Progenitor cell of endocrine pancreas (in vitro differentiated cells): ENCODE measurements at regions not wholly inside any gene's neighbourhood (a gene's known extent, or its start where the extent isn't known, plus 50 kb on each side); places are given as distances from the start of the nearest gene placed in this dataset.

Source experiments
- DNase-seq: peaks from one replicate; pipeline ENCODE4 v3.0.0; 2021; ENCODE audit warnings: low spot score; ENCODE audit not compliant: unreplicated experiment
- H3K27ac Mint-ChIP-seq: 2 replicates; pipeline ENCODE4 v1.8.0; 2021; ENCODE audit warnings: mild to moderate bottlenecking, moderate library complexity, mixed read lengths
- H3K27me3 Mint-ChIP-seq: 2 replicates; pipeline ENCODE4 v1.8.0; 2021; ENCODE audit warnings: mixed read lengths
- H3K36me3 Mint-ChIP-seq: 2 replicates; pipeline ENCODE4 v1.8.0; 2022; ENCODE audit warnings: mixed read lengths; ENCODE audit not compliant: insufficient read depth
- H3K4me1 Mint-ChIP-seq: 2 replicates; pipeline ENCODE4 v1.8.0; 2021; ENCODE audit warnings: low read depth, mixed read lengths
- H3K4me3 Mint-ChIP-seq: 2 replicates; pipeline ENCODE4 v1.8.0; 2021; ENCODE audit warnings: low read depth, mild to moderate bottlenecking, moderate library complexity, mixed read lengths
- H3K9me3 Mint-ChIP-seq: 2 replicates; pipeline ENCODE4 v1.8.0; 2021; ENCODE audit warnings: low read depth, mixed read lengths
- CTCF ChIP-seq: fragments of 200-600 bp; sonication (generic); IDR thresholded peaks from one replicate; pipeline ENCODE4 v1.5.0; 2021; ENCODE audit warnings: antibody characterized with exemption, mild to moderate bottlenecking; ENCODE audit not compliant: unreplicated experiment

DNA sequence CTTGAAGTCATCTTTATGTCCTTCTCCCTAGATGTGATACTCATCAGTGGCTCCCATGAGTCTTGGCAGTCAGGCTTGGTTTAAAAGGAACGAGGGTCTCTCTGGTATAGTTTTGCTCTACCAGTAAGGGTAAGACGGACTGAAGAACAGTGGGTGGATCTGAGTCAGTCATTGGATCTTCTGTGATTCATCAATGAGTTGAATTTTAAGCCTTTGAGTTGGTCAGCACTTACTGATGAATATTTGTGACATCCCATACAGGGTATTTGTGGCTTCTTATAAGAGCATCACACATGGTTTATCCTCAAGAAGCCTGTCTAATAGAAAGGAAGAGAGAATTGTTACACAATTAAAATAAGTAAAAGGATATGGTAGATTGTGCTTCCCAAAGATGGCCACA, 87.3 kb upstream of the NAMPT start:
- Mint-ChIP-seq H3K27ac (no peak overlapping the region), H3K27me3 (no peaks in the 10 kb centered on the region), H3K4me1 (no peaks in the 10 kb centered on the region), H3K9me3 (no peaks in the 10 kb centered on the region), H3K4me3 (no peak overlapping the region), H3K36me3 (no peaks in the 10 kb centered on the region)
- TF ChIP-seq CTCF = no peak
- DNase-seq = no peak

GRCh38 chr7:106371629-106372028, 86.8 kb upstream of the NAMPT start:
- Mint-ChIP-seq H3K4me3 (no peak overlapping the region), H3K36me3 (no peaks in the 10 kb centered on the region), H3K27ac (no peak overlapping the region), H3K9me3 (no peaks in the 10 kb centered on the region), H3K27me3 (no peaks in the 10 kb centered on the region), H3K4me1 (no peaks in the 10 kb centered on the region)
- DNase-seq = no peak
- no peak for TF ChIP-seq CTCF

GRCh38 chr7:106370542-106370941, 85.8 kb upstream of the NAMPT start:
- no peak overlapping the region for H3K4me3 Mint-ChIP-seq
- no peak overlapping the region for H3K27ac Mint-ChIP-seq
- TF ChIP-seq CTCF = no peak
- DNase-seq = no peak
- no peaks in the 10 kb centered on the region for H3K4me1 Mint-ChIP-seq
- H3K27me3 Mint-ChIP-seq = no peaks in the 10 kb centered on the region
- no peaks in the 10 kb centered on the region for H3K9me3 Mint-ChIP-seq
- H3K36me3 Mint-ChIP-seq = no peaks in the 10 kb centered on the region

DNA sequence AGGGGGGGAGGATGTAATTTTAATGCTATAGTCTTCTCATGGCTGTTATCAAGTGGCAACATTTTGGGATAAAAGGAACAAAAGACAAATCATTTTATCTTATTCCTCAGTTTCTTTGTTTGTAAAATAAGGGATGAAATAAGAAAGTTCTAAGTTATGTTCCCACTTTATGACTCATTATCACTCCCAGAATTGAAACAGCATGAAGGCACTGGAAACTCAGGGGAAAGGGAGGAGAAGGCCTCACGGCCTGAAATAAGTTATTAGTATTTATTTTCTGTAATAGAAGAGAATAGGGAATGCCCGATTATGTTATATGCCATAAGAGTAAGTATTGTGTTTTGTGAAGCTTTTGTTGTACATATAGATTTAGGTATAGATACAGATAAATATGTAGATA, 85.0 kb upstream of the NAMPT start:
- Mint-ChIP-seq H3K4me1 (no peaks in the 10 kb centered on the region), H3K9me3 (no peaks in the 10 kb centered on the region), H3K27ac (no peak overlapping the region), H3K27me3 (no peaks in the 10 kb centered on the region), H3K36me3 (no peaks in the 10 kb centered on the region), H3K4me3 (no peak overlapping the region)
- no peak for TF ChIP-seq CTCF
- no peak for DNase-seq

- H3K36me3 Mint-ChIP-seq = no peaks in the 10 kb centered on the region
- H3K4me3 Mint-ChIP-seq = no peak overlapping the region
- no peak overlapping the region for H3K27ac Mint-ChIP-seq
- no peaks in the 10 kb centered on the region for H3K9me3 Mint-ChIP-seq
- H3K27me3 Mint-ChIP-seq = no peaks in the 10 kb centered on the region
- H3K4me1 Mint-ChIP-seq = no peaks in the 10 kb centered on the region
- no peak for DNase-seq
- TF ChIP-seq CTCF = no peak
These were observed 84.6 kb upstream of the NAMPT start for GRCh38 chr7:106369352-106369751.
